SK-N-MC (cell line): ENCODE measurements at regions not wholly inside any gene's neighbourhood (a gene's known extent, or its start where the extent isn't known, plus 50 kb on each side); places are given as distances from the start of the nearest gene placed in this dataset.

Source experiments
- EZH2 ChIP-seq: fragments of 200-600 bp; sonication (generic); IDR thresholded peaks from one replicate; pipeline ENCODE4 v1.6.1; 2017; ENCODE audit warnings: antibody characterized with exemption
- FOXP2 ChIP-seq: optimal IDR thresholded peaks from 2 replicates; pipeline ENCODE3; 2011; ENCODE audit warnings: mild to moderate bottlenecking, moderate library complexity; ENCODE audit not compliant: insufficient read depth; ENCODE audit errors: extremely low read length, control extremely low read depth
- POLR2AphosphoS5 ChIP-seq: IDR thresholded peaks from 2 replicates; pipeline ENCODE4 v1.6.1; 2012; ENCODE audit warnings: mild to moderate bottlenecking, low read depth, low read length, borderline replicate concordance

GRCh38 chr3:99576904-99577559 lies 61.4 kb upstream of the COL8A1 start:
- TF ChIP-seq EZH2 (no peak), POLR2AphosphoS5 (no peak), FOXP2 (no peak)
